Activated CD4-positive, alpha-beta memory T cell treated with anti-CD3 and anti-CD28 coated beads for 36 hours (primary cell): ENCODE measurements at regions not wholly inside any gene's neighbourhood (a gene's known extent, or its start where the extent isn't known, plus 50 kb on each side); places are given as distances from the start of the nearest gene placed in this dataset.
A peak's percentile ranks its signal among the peaks of the same experiment; 100 is the strongest.
"Not testable (repeated sequence)": the region's sequence is repeated elsewhere in the genome, so short reads cannot be mapped to it uniquely, and the experiment has no call there.

Experiments
- CTCF ChIA-PET: fragments of 350-600 bp; sonication (Branson Sonifier 250); formaldehyde crosslinking; loops from one replicate; lab custom pipeline; 2021; ENCODE audit warnings: antibody characterized with exemption, inconsistent platforms; lab: Charles Lee
- POLR2A ChIA-PET: fragments of 350-600 bp; sonication (Branson Sonifier 250); formaldehyde crosslinking; loops from one replicate; lab custom pipeline; 2021; ENCODE audit warnings: antibody characterized with exemption; lab: Charles Lee
- DNase-seq: peaks from one replicate; pipeline ENCODE4 v3.0.0-alpha.2; 2020
- H3K27ac Mint-ChIP-seq: one replicate; pipeline ENCODE4 v1.8.0; 2021; ENCODE audit warnings: mixed read lengths
- H3K27me3 Mint-ChIP-seq: one replicate; pipeline ENCODE4 v1.8.0; 2021; ENCODE audit warnings: mixed read lengths
- H3K36me3 Mint-ChIP-seq: one replicate; pipeline ENCODE4 v1.8.0; 2021; ENCODE audit warnings: mixed read lengths
- H3K4me1 Mint-ChIP-seq: one replicate; pipeline ENCODE4 v1.8.0; 2021; ENCODE audit warnings: low read depth, mixed read lengths
- H3K4me3 Mint-ChIP-seq: one replicate; pipeline ENCODE4 v1.8.0; 2021; ENCODE audit warnings: mild to moderate bottlenecking, mixed read lengths
- H3K9me3 Mint-ChIP-seq: one replicate; pipeline ENCODE4 v1.8.0; 2021; ENCODE audit warnings: mixed read lengths
- intact Hi-C: fragments of 100-400 bp; cut with micrococcal nuclease; formaldehyde crosslinking; loops from one replicate; pipeline ENCODE4 v1.15.1; 2023

DNA sequence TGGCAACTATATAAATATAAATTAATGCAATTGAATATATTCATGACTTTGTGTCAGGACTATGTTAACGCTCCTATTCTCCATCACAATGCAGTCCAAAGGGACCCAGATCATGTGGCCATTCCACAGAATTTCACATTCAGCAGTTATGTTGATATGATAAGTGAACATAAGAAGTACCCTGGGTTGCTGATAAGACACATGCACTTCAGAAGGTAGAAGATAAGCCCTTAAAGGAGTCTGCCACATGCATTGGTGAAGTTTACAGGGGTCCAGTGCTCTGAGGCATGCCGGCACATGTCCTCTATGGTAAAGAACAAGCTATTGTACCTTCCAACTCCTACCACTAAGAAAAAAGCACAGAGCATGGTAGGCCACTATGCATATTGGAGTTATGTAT is 76.4 kb downstream of the PHAX start:
- ChIA-PET POLR2A (interaction anchor here (3.1 kb wide), 1 partner anchor 102 kb away, joined by 22 read pairs; no protein-coding TSS in a partner anchor), CTCF (interaction anchor here (0.7 to 10.3 kb wide), 9 partner anchors 8 to 133 kb away, joined by 3 to 213 read pairs (median 7); partner anchors contain the start of gene LMNB1)

DNA sequence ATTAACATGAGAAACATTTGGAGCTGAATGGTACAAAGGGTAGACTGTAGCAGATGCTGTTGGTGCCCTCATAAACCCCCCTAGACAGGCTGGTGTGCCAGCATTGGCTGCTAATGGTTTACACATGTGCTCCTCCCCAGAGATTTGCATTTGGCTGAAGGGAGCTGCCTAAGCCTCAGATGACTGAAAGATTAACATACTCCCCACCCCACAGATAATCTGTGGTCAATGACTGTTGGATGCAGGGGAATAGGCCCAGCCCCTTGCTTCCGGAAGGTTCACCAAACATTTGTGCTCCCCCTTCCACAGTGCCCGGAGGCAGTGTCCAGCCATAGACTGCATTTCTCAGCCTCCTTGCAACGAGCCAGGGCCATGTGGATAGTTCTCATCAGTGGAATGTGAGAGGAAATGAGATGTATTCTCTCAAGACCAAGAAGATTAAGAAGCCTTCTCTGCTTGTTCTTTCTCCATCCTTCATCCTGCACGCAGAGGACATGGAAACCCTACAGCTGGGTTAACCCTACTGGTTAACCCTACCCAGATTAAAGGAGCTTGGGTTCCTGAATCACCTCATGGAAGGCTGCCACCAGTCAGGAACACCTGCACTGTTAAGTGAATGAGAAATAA is 79.6 kb downstream of the PHAX start:
- Mint-ChIP-seq H3K27ac (no peak overlapping the region), H3K27me3 (peaks cover 3% of the 10 kb centered on the region), H3K4me1 (peaks cover 13% of the 10 kb centered on the region), H3K36me3 (no peaks in the 10 kb centered on the region), H3K4me3 (no peak overlapping the region), H3K9me3 (no peaks in the 10 kb centered on the region)
- intact Hi-C loops, result no loop called here
- CTCF ChIA-PET, result interaction anchor here (1.2 to 10.3 kb wide), 2 partner anchors 99 to 122 kb away, joined by 3 to 213 read pairs; partner anchors contain the start of gene LMNB1
- DNase-seq, result no peak
- POLR2A ChIA-PET, result interaction anchor here (2.5 kb wide), 1 partner anchor 97 kb away, joined by 10 read pairs; the partner anchor contains the start of gene LMNB1

More for the DNA sequence above, 76.4 kb downstream of the PHAX start:
- H3K27ac Mint-ChIP-seq, result no peak overlapping the region
- H3K36me3 Mint-ChIP-seq, result no peaks in the 10 kb centered on the region
- no peak for DNase-seq
- H3K4me1 Mint-ChIP-seq, result peaks cover 3% of the 10 kb centered on the region
- H3K4me3 Mint-ChIP-seq, result no peak overlapping the region
- no peaks in the 10 kb centered on the region for H3K27me3 Mint-ChIP-seq
- no peaks in the 10 kb centered on the region for H3K9me3 Mint-ChIP-seq
- intact Hi-C loops, result loop anchor here (5.0 kb wide), 1 partner anchor 395 kb away; the partner anchor contains the start of gene C5orf63

GRCh38 chr5:126681314-126681713 is 80.6 kb downstream of the PHAX start:
- DNase-seq, H3K27ac Mint-ChIP-seq, intact Hi-C loops, H3K36me3 Mint-ChIP-seq, H3K4me3 Mint-ChIP-seq, H3K27me3 Mint-ChIP-seq, H3K9me3 Mint-ChIP-seq: not testable (repeated sequence)
- ChIA-PET POLR2A (interaction anchor here (2.5 kb wide), 1 partner anchor 96 kb away, joined by 10 read pairs; the partner anchor contains the start of gene LMNB1), CTCF (interaction anchor here (10.3 kb wide), 1 partner anchor 98 kb away, joined by 213 read pairs; the partner anchor contains the start of gene LMNB1)
- peaks cover 12% of the 10 kb centered on the region for H3K4me1 Mint-ChIP-seq

- Mint-ChIP-seq H3K36me3 (no peaks in the 10 kb centered on the region), H3K27me3 (peaks cover 3% of the 10 kb centered on the region), H3K4me3 (no peak overlapping the region), H3K9me3 (no peaks in the 10 kb centered on the region), H3K27ac (no peak overlapping the region), H3K4me1 (peaks cover 11% of the 10 kb centered on the region)
- no peak for DNase-seq
- ChIA-PET POLR2A (interaction anchor here (2.5 kb wide), 1 partner anchor 96 kb away, joined by 10 read pairs; the partner anchor contains the start of gene LMNB1), CTCF (interaction anchor here (10.3 kb wide), 1 partner anchor 98 kb away, joined by 213 read pairs; the partner anchor contains the start of gene LMNB1)
- intact Hi-C loops, result no loop called here
Measured at GRCh38 chr5:126681970-126682369, 81.2 kb downstream of the PHAX start.

- peaks cover 3% of the 10 kb centered on the region for H3K27me3 Mint-ChIP-seq
- intact Hi-C loops, result no loop called here
- no peak overlapping the region for H3K4me3 Mint-ChIP-seq
- no peaks in the 10 kb centered on the region for H3K36me3 Mint-ChIP-seq
- H3K9me3 Mint-ChIP-seq, result no peaks in the 10 kb centered on the region
- CTCF ChIA-PET, result interaction anchor here (4.4 to 10.3 kb wide), 2 partner anchors 96 to 97 kb away, joined by 34 to 213 read pairs; partner anchors contain the start of gene LMNB1
- H3K27ac Mint-ChIP-seq, result no peak overlapping the region
- POLR2A ChIA-PET, result interaction anchor here (0.9 kb wide), 1 partner anchor 95 kb away, joined by 3 read pairs; no protein-coding TSS in a partner anchor
- H3K4me1 Mint-ChIP-seq, result peaks cover 11% of the 10 kb centered on the region
- no peak for DNase-seq
Measured at GRCh38 chr5:126682856-126683255, 82.1 kb downstream of the PHAX start.

DNA sequence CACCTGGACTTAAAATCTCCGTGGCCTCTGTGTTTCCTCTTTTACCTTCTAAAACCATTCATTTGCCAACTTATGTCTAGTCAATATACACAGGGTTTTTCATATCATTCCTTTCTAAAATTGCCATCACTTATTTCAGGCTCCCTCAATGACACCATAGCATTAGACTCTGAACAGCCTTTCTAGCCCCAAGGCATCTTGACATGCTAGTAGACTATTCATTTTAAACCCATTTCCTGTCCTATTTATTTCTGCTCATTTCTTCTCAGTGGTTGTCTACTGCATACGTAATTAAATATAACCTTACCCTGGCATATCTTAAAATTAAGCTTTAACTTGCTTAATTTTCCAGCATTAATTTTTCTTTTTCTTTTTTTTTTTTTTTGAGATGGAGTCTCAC is 83.2 kb downstream of the PHAX start:
- intact Hi-C loops, result loop anchor here (2.0 kb wide), 2 partner anchors 65 to 347 kb away; partner anchors contain the start of gene MARCHF3
- ChIA-PET POLR2A (interaction anchor here (0.9 to 1.9 kb wide), 2 partner anchors 94 kb away, joined by 3 to 18 read pairs; partner anchors contain the start of gene LMNB1), CTCF (interaction anchor here (4.4 kb wide), 1 partner anchor 95 kb away, joined by 34 read pairs; the partner anchor contains the start of gene LMNB1)
- Mint-ChIP-seq H3K27me3 (peaks cover 3% of the 10 kb centered on the region), H3K9me3 (no peaks in the 10 kb centered on the region), H3K4me1 (peaks cover 11% of the 10 kb centered on the region), H3K36me3 (no peaks in the 10 kb centered on the region), H3K27ac (no peak overlapping the region), H3K4me3 (no peak overlapping the region)
- no peak for DNase-seq

- intact Hi-C loops, result loop anchor here (2.0 to 5.0 kb wide), 3 partner anchors 47 to 346 kb away; partner anchors contain the start of gene MARCHF3
- POLR2A ChIA-PET, result interaction anchor here (0.8 to 1.9 kb wide), 2 partner anchors 93 to 95 kb away, joined by 4 to 18 read pairs; partner anchors contain the start of gene LMNB1
- H3K27ac Mint-ChIP-seq, result peak overlapping the region; percentile 31
- CTCF ChIA-PET, result interaction anchor here (0.7 to 4.4 kb wide), 4 partner anchors 8 to 117 kb away, joined by 3 to 34 read pairs (median 3); partner anchors contain the start of gene LMNB1
- not testable (repeated sequence) for H3K4me3 Mint-ChIP-seq, H3K36me3 Mint-ChIP-seq, H3K27me3 Mint-ChIP-seq, H3K9me3 Mint-ChIP-seq
- peak; percentile 79 for DNase-seq
- H3K4me1 Mint-ChIP-seq, result peaks cover 11% of the 10 kb centered on the region
Measured at GRCh38 chr5:126684656-126685442, 84.1 kb downstream of the PHAX start.

DNA sequence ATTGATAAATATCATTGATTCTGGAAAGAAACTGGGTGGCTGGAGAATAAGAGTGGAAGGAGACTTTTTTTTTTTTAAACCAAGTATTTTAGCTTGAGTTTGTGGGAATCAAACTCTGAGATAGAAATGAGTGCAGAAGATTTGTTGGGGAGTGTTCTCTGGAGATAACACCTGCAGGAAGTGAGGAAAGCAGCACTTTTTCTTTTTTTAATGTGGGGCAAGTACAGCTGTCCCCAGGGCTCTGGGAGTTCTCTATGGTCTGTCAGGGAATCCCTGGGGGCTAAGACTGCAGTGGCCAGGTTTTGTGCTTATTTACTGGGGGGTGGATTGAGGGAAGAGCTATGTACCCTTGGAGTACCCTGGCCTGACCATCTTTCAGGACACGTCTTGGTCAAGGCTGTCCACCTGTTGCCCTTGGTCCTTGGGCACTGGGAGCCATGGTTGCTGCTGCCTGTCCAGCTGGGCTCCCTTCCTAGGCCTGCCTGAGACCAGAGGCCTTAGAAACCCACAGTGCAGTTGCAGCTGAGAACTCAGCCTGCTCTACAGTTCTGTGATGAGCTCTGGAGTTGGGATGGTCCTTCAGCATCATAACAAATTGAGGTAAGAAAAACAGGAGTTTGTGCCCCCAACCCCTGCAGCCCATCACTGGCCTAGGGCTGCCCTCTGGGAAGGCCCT is 85.8 kb downstream of the PHAX start:
- Mint-ChIP-seq H3K36me3 (no peaks in the 10 kb centered on the region), H3K4me1 (peaks cover 11% of the 10 kb centered on the region)

GRCh38 chr5:126692971-126693370 is 84.0 kb upstream of the LMNB1 start:
- no peaks in the 10 kb centered on the region for H3K36me3 Mint-ChIP-seq
- no peak overlapping the region for H3K4me3 Mint-ChIP-seq
- H3K4me1 Mint-ChIP-seq, result no peaks in the 10 kb centered on the region
- no peak overlapping the region for H3K27ac Mint-ChIP-seq
- H3K27me3 Mint-ChIP-seq, result no peaks in the 10 kb centered on the region
- ChIA-PET CTCF (interaction anchor here (1.2 kb wide), 1 partner anchor 16 kb away, joined by 4 read pairs; no protein-coding TSS in a partner anchor), POLR2A (no interaction called here)
- H3K9me3 Mint-ChIP-seq, result no peaks in the 10 kb centered on the region
- intact Hi-C loops, result no loop called here
- no peak for DNase-seq

More for the DNA sequence above, 85.8 kb downstream of the PHAX start:
- ChIA-PET POLR2A (interaction anchor here (1.3 kb wide), 1 partner anchor 92 kb away, joined by 3 read pairs; no protein-coding TSS in a partner anchor), CTCF (interaction anchor here (2.2 to 4.4 kb wide), 2 partner anchors 9 to 93 kb away, joined by 7 to 34 read pairs; partner anchors contain the start of gene LMNB1)
- H3K4me3 Mint-ChIP-seq, result no peak overlapping the region
- no peaks in the 10 kb centered on the region for H3K9me3 Mint-ChIP-seq
- no peak overlapping the region for H3K27ac Mint-ChIP-seq
- intact Hi-C loops, result loop anchor here (5.0 kb wide), 1 partner anchor 46 kb away; no protein-coding TSS in a partner anchor
- DNase-seq, result no peak
- peaks cover 3% of the 10 kb centered on the region for H3K27me3 Mint-ChIP-seq

GRCh38 chr5:126693806-126694205 is 83.1 kb upstream of the LMNB1 start:
- no peak overlapping the region for H3K4me3 Mint-ChIP-seq
- intact Hi-C loops, result no loop called here
- POLR2A ChIA-PET, result no interaction called here
- no peaks in the 10 kb centered on the region for H3K9me3 Mint-ChIP-seq
- no peaks in the 10 kb centered on the region for H3K27me3 Mint-ChIP-seq
- CTCF ChIA-PET, result no interaction called here
- H3K27ac Mint-ChIP-seq, result no peak overlapping the region
- no peaks in the 10 kb centered on the region for H3K4me1 Mint-ChIP-seq
- H3K36me3 Mint-ChIP-seq, result no peaks in the 10 kb centered on the region
- DNase-seq, result no peak

- Mint-ChIP-seq H3K4me3 (no peak overlapping the region), H3K36me3 (no peaks in the 10 kb centered on the region), H3K9me3 (no peaks in the 10 kb centered on the region), H3K27me3 (no peaks in the 10 kb centered on the region), H3K27ac (no peak overlapping the region), H3K4me1 (no peaks in the 10 kb centered on the region)
- no peak for DNase-seq
- CTCF ChIA-PET, result no interaction called here
- POLR2A ChIA-PET, result no interaction called here
- intact Hi-C loops, result no loop called here
Measured at GRCh38 chr5:126694403-126694802, 82.5 kb upstream of the LMNB1 start.
